H1 (cell line): ENCODE measurements at regions not wholly inside any gene's neighbourhood (a gene's known extent, or its start where the extent isn't known, plus 50 kb on each side); places are given as distances from the start of the nearest gene placed in this dataset.

Experiments used
- CTCF ChIA-PET: fragments of 300-600 bp; sonication (Branson Sonifier 250); formaldehyde crosslinking; loops from one replicate; lab custom pipeline; 2021; ENCODE audit not compliant: partially characterized antibody; lab: Charles Lee
- POLR2A ChIA-PET: fragments of 300-600 bp; sonication (Branson Sonifier 250); formaldehyde crosslinking; loops from one replicate; lab custom pipeline; 2021; ENCODE audit warnings: inconsistent platforms; ENCODE audit not compliant: partially characterized antibody; lab: Charles Lee
- DNase-seq, 2 experiments: peaks; one replicate each; pipeline versions ENCODE4 v3.0.0 to v3.0.0-alpha.2; 2010 to 2022; ENCODE audit warnings: low spot score in 2 of 2, low read depth in 1 of 2, mixed read lengths in 1 of 2
- FAIRE-seq: peaks from 2 replicates; lab custom pipeline; 2011; peaks lifted over from hg19 to GRCh38; lab: Jason Lieb, UNC
- H2AFZ ChIP-seq: 2 replicates; pipeline ENCODE4 v1.8.1; 2012; ENCODE audit warnings: low read length, inconsistent platforms
- H2AK5ac ChIP-seq: 2 replicates; pipeline ENCODE4 v1.6.1; 2013; ENCODE audit warnings: low read depth, low read length
- H2BK120ac ChIP-seq: replicated peaks from 2 replicates; pipeline ENCODE3; 2013; ENCODE audit warnings: low read depth, low read length, inconsistent platforms
- H2BK12ac ChIP-seq: 2 replicates; pipeline ENCODE4 v1.6.1; 2013; ENCODE audit warnings: low read depth, low read length
- H2BK15ac ChIP-seq: 2 replicates; pipeline ENCODE4 v1.6.1; 2013; ENCODE audit warnings: low read length
- H2BK20ac ChIP-seq: 2 replicates; pipeline ENCODE4 v1.6.1; 2013; ENCODE audit warnings: low read length
- H2BK5ac ChIP-seq: 2 replicates; pipeline ENCODE4 v1.6.1; 2013; ENCODE audit warnings: low read depth, low read length
- H3K14ac ChIP-seq: 2 replicates; pipeline ENCODE4 v1.6.1; 2013; ENCODE audit warnings: inconsistent platforms; ENCODE audit not compliant: insufficient read length
- H3K18ac ChIP-seq: 2 replicates; pipeline ENCODE4 v1.6.1; 2013; ENCODE audit warnings: low read length; ENCODE audit errors: extremely low read depth
- H3K23ac ChIP-seq: 2 replicates; pipeline ENCODE4 v1.6.1; 2013; ENCODE audit warnings: inconsistent platforms; ENCODE audit not compliant: insufficient read length
- H3K23me2 ChIP-seq: 2 replicates; pipeline ENCODE4 v1.6.1; 2013; ENCODE audit warnings: low read depth, low read length
- H3K27ac ChIP-seq: 2 replicates; pipeline ENCODE4 v1.6.1; 2011; ENCODE audit warnings: low read depth, low read length, inconsistent platforms
- H3K27me3 ChIP-seq, 4 experiments: replicated peaks in 1 of 4; 1 replicate in 1 of 4; 2 replicates in 3 of 4; pipeline versions ENCODE4 v1.6.1 to v1.8.1; 2011 to 2013; ENCODE audit warnings: low read length in 3 of 4, mild to moderate bottlenecking in 3 of 4, inconsistent platforms in 2 of 4, mixed read lengths in 2 of 4, moderate library complexity in 1 of 4; ENCODE audit not compliant: control insufficient read depth in 3 of 4, insufficient read depth in 3 of 4; ENCODE audit errors: extremely low read depth in 1 of 4
- H3K36me3 ChIP-seq, 4 experiments: 2 replicates each; pipeline versions ENCODE4 v1.6.1 to v1.8.1; 2011 to 2013; ENCODE audit warnings: mild to moderate bottlenecking in 4 of 4, low read length in 3 of 4, moderate library complexity in 2 of 4, control low read depth in 1 of 4, inconsistent platforms in 1 of 4; ENCODE audit not compliant: insufficient read depth in 4 of 4, control insufficient read depth in 2 of 4
- H3K4ac ChIP-seq: replicated peaks from 2 replicates; pipeline ENCODE3; 2013; ENCODE audit warnings: low read length, low read depth, mixed read lengths, inconsistent platforms; ENCODE audit not compliant: insufficient read length
- H3K4me1 ChIP-seq, 4 experiments: replicated peaks in 1 of 4; 1 replicate in 1 of 4; 2 replicates in 3 of 4; pipeline versions ENCODE4 v1.6.1 to v1.8.1; 2011 to 2013; ENCODE audit warnings: low read length in 3 of 4, inconsistent platforms in 2 of 4, mixed read lengths in 1 of 4; ENCODE audit not compliant: insufficient read depth in 4 of 4, control insufficient read depth in 3 of 4
- H3K4me2 ChIP-seq, 2 experiments: 2 replicates each; pipeline versions ENCODE4 v1.6.1 to v1.8.1; 2011 to 2013; ENCODE audit warnings: low read depth in 2 of 2, low read length in 2 of 2, control low read depth in 1 of 2, inconsistent platforms in 1 of 2, mild to moderate bottlenecking in 1 of 2; ENCODE audit not compliant: insufficient read depth in 1 of 2
- H3K4me3 ChIP-seq, 4 experiments: fragments of 200-600, 300-600 bp in 1 of 4; sonication (generic), shearing (Covaris generic), sonication (Bioruptor Twin) in 1 of 4; 2 replicates each; pipeline versions ENCODE4 v1.5.1 to v1.8.1; 2011 to 2016; ENCODE audit warnings: low read length in 4 of 4, low read depth in 3 of 4, control low read depth in 2 of 4, inconsistent platforms in 2 of 4, mild to moderate bottlenecking in 2 of 4, mixed read lengths in 1 of 4, moderate library complexity in 1 of 4; ENCODE audit not compliant: insufficient read depth in 2 of 4; ENCODE audit errors: extremely low read depth in 1 of 4
- H3K56ac ChIP-seq: replicated peaks from 2 replicates; pipeline ENCODE3; 2013; ENCODE audit warnings: low read depth, mild to moderate bottlenecking, mixed read lengths, low read length, inconsistent platforms; ENCODE audit not compliant: insufficient read length
- H3K79me1 ChIP-seq: 2 replicates; pipeline ENCODE4 v1.6.1; 2013; ENCODE audit warnings: low read depth, low read length, control low read depth
- H3K79me2 ChIP-seq, 2 experiments: 2 replicates each; pipeline versions ENCODE4 v1.6.1 to v1.8.1; 2012 to 2013; ENCODE audit warnings: low read length in 2 of 2, mild to moderate bottlenecking in 2 of 2, inconsistent platforms in 1 of 2; ENCODE audit not compliant: insufficient read depth in 2 of 2, control insufficient read depth in 1 of 2
- H3K9ac ChIP-seq, 4 experiments: replicated peaks in 1 of 4; 1 replicate in 1 of 4; 2 replicates in 3 of 4; pipeline versions ENCODE4 v1.6.1 to v1.8.1; 2011 to 2013; ENCODE audit warnings: low read depth in 3 of 4, low read length in 3 of 4, control low read depth in 2 of 4, mild to moderate bottlenecking in 2 of 4, moderate library complexity in 2 of 4, inconsistent platforms in 1 of 4; ENCODE audit errors: extremely low read depth in 1 of 4
- H3K9me3 ChIP-seq, 2 experiments: 2 replicates each; pipeline versions ENCODE4 v1.6.1 to v1.8.1; 2012 to 2013; ENCODE audit warnings: mild to moderate bottlenecking in 2 of 2, moderate library complexity in 2 of 2, control low read depth in 1 of 2, inconsistent platforms in 1 of 2, low read depth in 1 of 2, low read length in 1 of 2, mixed read lengths in 1 of 2; ENCODE audit not compliant: insufficient read depth in 2 of 2
- H4K20me1 ChIP-seq, 2 experiments: replicated peaks in 1 of 2; 2 replicates each; pipeline versions ENCODE3 to v1.8.1; 2011 to 2013; ENCODE audit warnings: inconsistent platforms in 2 of 2, low read length in 2 of 2, mild to moderate bottlenecking in 1 of 2; ENCODE audit not compliant: insufficient read depth in 2 of 2, control insufficient read depth in 1 of 2
- H4K5ac ChIP-seq: 2 replicates; pipeline ENCODE4 v1.6.1; 2013; ENCODE audit warnings: low read length, low read depth, mixed read lengths, inconsistent platforms; ENCODE audit not compliant: insufficient read length
- H4K8ac ChIP-seq: 2 replicates; pipeline ENCODE4 v1.8.0; 2013; ENCODE audit warnings: mild to moderate bottlenecking, moderate library complexity, low read length, inconsistent platforms; ENCODE audit not compliant: insufficient read depth; ENCODE audit errors: extremely low read depth
- H4K91ac ChIP-seq: replicated peaks from 2 replicates; pipeline ENCODE3; 2013; ENCODE audit warnings: low read length, mixed read lengths, inconsistent platforms; ENCODE audit not compliant: insufficient read length
- CHD1 ChIP-seq: IDR thresholded peaks from 2 replicates; pipeline ENCODE4 v1.6.1; 2012; ENCODE audit warnings: low read depth, low read length, improper control_type of control experiment
- GTF2F1 ChIP-seq: IDR thresholded peaks from 2 replicates; pipeline ENCODE4 v1.6.1; 2012; ENCODE audit warnings: low read depth, low read length, improper control_type of control experiment, borderline replicate concordance
- HDAC6 ChIP-seq: IDR thresholded peaks from one replicate; pipeline ENCODE4 v1.7.1; 2012; ENCODE audit warnings: low read depth, mild to moderate bottlenecking, inconsistent platforms, low read length, moderate library complexity
- KDM4A ChIP-seq: IDR thresholded peaks from one replicate; pipeline ENCODE4 v1.7.1; 2012; ENCODE audit warnings: low read depth, mild to moderate bottlenecking, moderate library complexity, low read length, inconsistent platforms; ENCODE audit not compliant: severe bottlenecking
- POLR2A ChIP-seq, 2 experiments: IDR thresholded peaks; 1 replicate in 1 of 2; 2 replicates in 1 of 2; pipeline ENCODE4 v1.6.1; 2011; ENCODE audit warnings: low read depth in 2 of 2, low read length in 2 of 2, mild to moderate bottlenecking in 2 of 2; ENCODE audit errors: control extremely low read depth in 1 of 2
- SIX5 ChIP-seq: IDR thresholded peaks from 2 replicates; pipeline ENCODE4 v1.6.1; 2011; ENCODE audit warnings: mild to moderate bottlenecking, low read depth, low read length
- SRF ChIP-seq: IDR thresholded peaks from 2 replicates; pipeline ENCODE4 v1.6.1; 2011; ENCODE audit warnings: mild to moderate bottlenecking, low read depth, low read length, moderate library complexity
- TAF1 ChIP-seq: IDR thresholded peaks from 2 replicates; pipeline ENCODE4 v1.6.1; 2011; ENCODE audit warnings: mild to moderate bottlenecking, low read depth, low read length
- TAF7 ChIP-seq: optimal IDR thresholded peaks from 2 replicates; pipeline ENCODE3; 2011; ENCODE audit warnings: low read depth, mild to moderate bottlenecking, inconsistent platforms, low read length, moderate library complexity, borderline replicate concordance
- YY1 ChIP-seq: IDR thresholded peaks from 2 replicates; pipeline ENCODE4 v1.6.1; 2011; ENCODE audit warnings: low read depth, mild to moderate bottlenecking, low read length
- WGBS, 2 experiments: shearing (Covaris generic) in 1 of 2; methylation state at CpG; one replicate each; pipeline versions ENCODE4 v1.1.6 to v1.1.7; 2013 to 2015; ENCODE audit warnings: low lambda C conversion rate in 2 of 2, mixed read lengths in 2 of 2, inconsistent platforms in 1 of 2, low coverage in 1 of 2, missing lambda C conversion rate in 1 of 2; ENCODE audit not compliant: insufficient replicate concordance in 2 of 2, insufficient coverage in 1 of 2, insufficient read length in 1 of 2; ENCODE audit errors: extremely low coverage in 1 of 2, missing lambda C conversion rate in 1 of 2; 5-methylcytosine and 5-hydroxymethylcytosine counted together
- TF ChIP-seq, protein P1 (sequence below): IDR thresholded peaks from 2 replicates; pipeline ENCODE4 v1.6.1; 2012; ENCODE audit warnings: inconsistent platforms
- TF ChIP-seq, protein P2 (sequence below): IDR thresholded peaks from 2 replicates; pipeline ENCODE4 v1.6.1; 2011; ENCODE audit warnings: low read depth, mild to moderate bottlenecking, low read length; ENCODE audit not compliant: insufficient read depth
- TF ChIP-seq, protein P3 (sequence below): IDR thresholded peaks from 2 replicates; pipeline ENCODE4 v1.6.1; 2012; ENCODE audit warnings: low read length, inconsistent platforms

DNA sequence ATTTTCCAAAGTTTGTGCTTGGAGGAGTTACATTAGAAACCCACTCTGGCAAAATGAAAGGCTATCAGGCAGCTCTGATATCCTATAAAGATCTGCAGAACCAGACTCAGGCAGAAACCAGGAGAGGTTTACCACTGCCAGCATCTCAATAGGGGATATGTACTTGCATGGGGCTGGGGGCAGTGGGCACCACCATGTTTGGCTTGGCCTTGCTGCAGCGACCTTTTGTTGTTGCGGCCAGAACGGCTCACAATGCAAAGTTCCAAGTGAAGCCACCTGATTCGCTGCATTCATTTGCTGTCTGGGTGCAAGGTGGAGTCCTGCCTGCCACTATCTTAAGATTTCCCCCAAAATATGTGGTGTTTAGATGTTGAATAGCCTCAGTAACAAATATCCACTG, 81.3 kb downstream of the COPS8 start:
- Histone ChIP-seq H4K5ac (no peak overlapping the region), H3K9ac (no peak overlapping the region), H4K91ac (no peak overlapping the region), H2AFZ (no peak overlapping the region), H3K79me1 (no peaks in the 10 kb centered on the region), H2BK120ac (no peak overlapping the region), H3K23me2 (0 out of 2 replicates have a peak, but pooled peaks cover 2% of the 10 kb centered on the region), H3K27ac (no peak overlapping the region), H2BK20ac (no peak overlapping the region), H3K4me3 (no peak overlapping the region), H3K4me2 (no peak overlapping the region), H2BK5ac (no peak overlapping the region), H3K4ac (no peak overlapping the region), H3K56ac (no peak overlapping the region), H3K18ac (no peak overlapping the region), H2BK12ac (no peak overlapping the region), H3K14ac (no peak overlapping the region), H3K27me3 (no peaks in the 10 kb centered on the region), H3K36me3 (no peaks in the 10 kb centered on the region), H3K9me3 (peaks cover 5 to 8% of the 10 kb centered on the region in 2 experiments; a peak in 3 of 4 replicates), H4K8ac (no peak overlapping the region), H2AK5ac (no peak overlapping the region), H3K23ac (no peak overlapping the region), H3K4me1 (peaks cover 0 to 2% (median 0%) of the 10 kb centered on the region in 4 experiments; a peak in 1 of 7 replicates), H4K20me1 (no peaks in the 10 kb centered on the region), H3K79me2 (no peaks in the 10 kb centered on the region), H2BK15ac (no peak overlapping the region)
- FAIRE-seq (no peak), DNase-seq (no peak)
- 80% methylated on average over 4 of the region's 4 CpGs; no CpG with 5 or more reads in 1 of the 2 experiments for WGBS, 2 experiments
- CTCF ChIA-PET: interaction anchor here (2.1 to 2.7 kb wide), 10 partner anchors 10 to 304 kb away, joined by 8 to 33 read pairs (median 14); no protein-coding TSS in a partner anchor
- POLR2A ChIA-PET: no interaction called here
- TF ChIP-seq CHD1: no peak
- TF ChIP-seq SRF: no peak
- TF ChIP-seq YY1: no peak
- no peak for TF ChIP-seq TAF1
- TF ChIP-seq, protein P1, sequence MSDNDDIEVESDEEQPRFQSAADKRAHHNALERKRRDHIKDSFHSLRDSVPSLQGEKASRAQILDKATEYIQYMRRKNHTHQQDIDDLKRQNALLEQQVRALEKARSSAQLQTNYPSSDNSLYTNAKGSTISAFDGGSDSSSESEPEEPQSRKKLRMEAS: no peak
- TF ChIP-seq TAF7: no peak
- TF ChIP-seq, protein P2, sequence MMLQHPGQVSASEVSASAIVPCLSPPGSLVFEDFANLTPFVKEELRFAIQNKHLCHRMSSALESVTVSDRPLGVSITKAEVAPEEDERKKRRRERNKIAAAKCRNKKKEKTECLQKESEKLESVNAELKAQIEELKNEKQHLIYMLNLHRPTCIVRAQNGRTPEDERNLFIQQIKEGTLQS: no peak
- no peak for TF ChIP-seq GTF2F1
- TF ChIP-seq KDM4A: no peak
- TF ChIP-seq, protein P3, sequence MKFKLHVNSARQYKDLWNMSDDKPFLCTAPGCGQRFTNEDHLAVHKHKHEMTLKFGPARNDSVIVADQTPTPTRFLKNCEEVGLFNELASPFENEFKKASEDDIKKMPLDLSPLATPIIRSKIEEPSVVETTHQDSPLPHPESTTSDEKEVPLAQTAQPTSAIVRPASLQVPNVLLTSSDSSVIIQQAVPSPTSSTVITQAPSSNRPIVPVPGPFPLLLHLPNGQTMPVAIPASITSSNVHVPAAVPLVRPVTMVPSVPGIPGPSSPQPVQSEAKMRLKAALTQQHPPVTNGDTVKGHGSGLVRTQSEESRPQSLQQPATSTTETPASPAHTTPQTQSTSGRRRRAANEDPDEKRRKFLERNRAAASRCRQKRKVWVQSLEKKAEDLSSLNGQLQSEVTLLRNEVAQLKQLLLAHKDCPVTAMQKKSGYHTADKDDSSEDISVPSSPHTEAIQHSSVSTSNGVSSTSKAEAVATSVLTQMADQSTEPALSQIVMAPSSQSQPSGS: no peak
- no peak for TF ChIP-seq POLR2A (IDR thresholded peaks at IDR 0.05; ENCODE audit: control extremely low read depth in 1 of 2, low read depth in 2 of 2, low read length in 2 of 2)
- TF ChIP-seq SIX5: no peak
- TF ChIP-seq HDAC6: no peak
